ENCODE measurements at regions not wholly inside any gene's neighbourhood (a gene's known extent, or its start where the extent isn't known, plus 50 kb on each side); places are given as distances from the start of the nearest gene placed in this dataset.

DNA sequence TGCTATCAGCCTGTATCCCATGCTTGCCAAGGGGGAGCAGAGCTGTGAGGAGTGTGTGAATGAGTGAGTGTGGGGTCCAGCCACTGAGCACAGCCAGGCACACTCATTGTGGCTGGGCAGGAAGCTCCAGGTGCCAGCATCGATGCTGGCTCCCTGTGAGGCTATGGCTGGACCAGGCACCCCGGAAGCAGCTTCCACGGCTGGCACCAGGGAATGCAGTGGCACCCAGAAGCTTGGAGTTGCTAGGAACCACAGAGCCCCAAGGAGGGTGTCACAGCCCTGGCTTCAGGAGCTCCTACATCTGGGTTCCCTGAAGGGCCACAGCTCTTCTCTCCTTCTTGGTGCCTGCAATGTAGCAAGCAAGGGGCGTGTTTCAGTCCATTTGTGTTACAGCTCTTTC is 625.9 kb upstream of the RAG2 start:
- TF ChIP-seq, protein P1, sequence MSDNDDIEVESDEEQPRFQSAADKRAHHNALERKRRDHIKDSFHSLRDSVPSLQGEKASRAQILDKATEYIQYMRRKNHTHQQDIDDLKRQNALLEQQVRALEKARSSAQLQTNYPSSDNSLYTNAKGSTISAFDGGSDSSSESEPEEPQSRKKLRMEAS (IDR thresholded peaks at IDR 0.05): no peak
- no peak for TF ChIP-seq ZNF282 (IDR thresholded peaks at IDR 0.05; ENCODE audit: partially characterized antibody)
- TF ChIP-seq RNF2 (conservative IDR thresholded peaks at IDR 0.05; ENCODE audit: low read depth): no peak
- no peak for TF ChIP-seq PHF8 (CRISPR knock-in tag; IDR thresholded peaks at IDR 0.05)

Data from HepG2 (cell line).